ENCODE measurements at regions not wholly inside any gene's neighbourhood (a gene's known extent, or its start where the extent isn't known, plus 50 kb on each side); places are given as distances from the start of the nearest gene placed in this dataset.

- DNase-seq (ENCODE audit: low read depth, low spot score): no peak
- in situ Hi-C loops (cut with HindIII; ENCODE audit: low pct_unique_long_range_greater_than_20kb, low sequenced_read_pairs): no loop called here
These were observed 191.9 kb downstream of the ARL4C start for GRCh38 chr2:234304950-234305349.

- in situ Hi-C loops (cut with HindIII; ENCODE audit: low pct_unique_long_range_greater_than_20kb, low sequenced_read_pairs): no loop called here
- no peak for DNase-seq (ENCODE audit: low read depth, low spot score)
These were observed 194.3 kb downstream of the ARL4C start for GRCh38 chr2:234302664-234302991.

- in situ Hi-C loops (cut with HindIII; ENCODE audit: low pct_unique_long_range_greater_than_20kb, low sequenced_read_pairs): no loop called here
- no peak for DNase-seq (ENCODE audit: low read depth, low spot score)
These were observed 195.7 kb downstream of the ARL4C start for GRCh38 chr2:234300932-234301823.

GRCh38 chr2:234300391-234300925 is 196.4 kb downstream of the ARL4C start:
- in situ Hi-C loops (cut with HindIII; ENCODE audit: low pct_unique_long_range_greater_than_20kb, low sequenced_read_pairs): no loop called here

GRCh38 chr2:234298918-234299317 is 198.0 kb downstream of the ARL4C start:
- in situ Hi-C loops (cut with HindIII; ENCODE audit: low pct_unique_long_range_greater_than_20kb, low sequenced_read_pairs): no loop called here
- DNase-seq (ENCODE audit: low read depth, low spot score): no peak

More at GRCh38 chr2:234300391-234300925, 196.4 kb downstream of the ARL4C start:
- no peak for DNase-seq (ENCODE audit: low read depth, low spot score)

- DNase-seq (ENCODE audit: low read depth, low spot score): no peak
- in situ Hi-C loops (cut with HindIII; ENCODE audit: low pct_unique_long_range_greater_than_20kb, low sequenced_read_pairs): no loop called here
These were observed 199.9 kb downstream of the ARL4C start for GRCh38 chr2:234296991-234297390.

- in situ Hi-C loops (cut with HindIII; ENCODE audit: low pct_unique_long_range_greater_than_20kb, low sequenced_read_pairs): no loop called here
- DNase-seq (ENCODE audit: low read depth, low spot score): peak; percentile 25
These were observed 202.9 kb downstream of the ARL4C start for GRCh38 chr2:234293973-234294372.

- in situ Hi-C loops (cut with HindIII; ENCODE audit: low pct_unique_long_range_greater_than_20kb, low sequenced_read_pairs): no loop called here
- DNase-seq (ENCODE audit: low read depth, low spot score): no peak
These were observed 204.0 kb downstream of the ARL4C start for GRCh38 chr2:234292962-234293243.

- in situ Hi-C loops (cut with HindIII; ENCODE audit: low pct_unique_long_range_greater_than_20kb, low sequenced_read_pairs): no loop called here
- no peak for DNase-seq (ENCODE audit: low read depth, low spot score)
These were observed 204.5 kb downstream of the ARL4C start for GRCh38 chr2:234292205-234292961.

- no peak for DNase-seq (ENCODE audit: low read depth, low spot score)
- in situ Hi-C loops (cut with HindIII; ENCODE audit: low pct_unique_long_range_greater_than_20kb, low sequenced_read_pairs): no loop called here
These were observed 205.1 kb downstream of the ARL4C start for GRCh38 chr2:234291765-234292204.

- in situ Hi-C loops (cut with HindIII; ENCODE audit: low pct_unique_long_range_greater_than_20kb, low sequenced_read_pairs): no loop called here
- DNase-seq (ENCODE audit: low read depth, low spot score): no peak
These were observed 206.2 kb downstream of the ARL4C start for GRCh38 chr2:234290671-234291070.

GRCh38 chr2:234289834-234290590 is 206.9 kb downstream of the ARL4C start:
- peak; percentile 83 for DNase-seq (ENCODE audit: low read depth, low spot score)
- in situ Hi-C loops (cut with HindIII; ENCODE audit: low pct_unique_long_range_greater_than_20kb, low sequenced_read_pairs): no loop called here

GRCh38 chr2:234288974-234289455 is 207.9 kb downstream of the ARL4C start:
- DNase-seq (ENCODE audit: low read depth, low spot score): peak; percentile 82
- in situ Hi-C loops (cut with HindIII; ENCODE audit: low pct_unique_long_range_greater_than_20kb, low sequenced_read_pairs): no loop called here

GRCh38 chr2:234287650-234288049 is 209.2 kb downstream of the ARL4C start:
- DNase-seq (ENCODE audit: low read depth, low spot score): no peak
- in situ Hi-C loops (cut with HindIII; ENCODE audit: low pct_unique_long_range_greater_than_20kb, low sequenced_read_pairs): no loop called here

- DNase-seq (ENCODE audit: low read depth, low spot score): no peak
- in situ Hi-C loops (cut with HindIII; ENCODE audit: low pct_unique_long_range_greater_than_20kb, low sequenced_read_pairs): no loop called here
These were observed 209.9 kb downstream of the ARL4C start for GRCh38 chr2:234286956-234287355.

- DNase-seq (ENCODE audit: low read depth, low spot score): no peak
- in situ Hi-C loops (cut with HindIII; ENCODE audit: low pct_unique_long_range_greater_than_20kb, low sequenced_read_pairs): no loop called here
These were observed 210.7 kb downstream of the ARL4C start for GRCh38 chr2:234286118-234286598.

- in situ Hi-C loops (cut with HindIII; ENCODE audit: low pct_unique_long_range_greater_than_20kb, low sequenced_read_pairs): no loop called here
These were observed 211.3 kb downstream of the ARL4C start for GRCh38 chr2:234285541-234285940.

GRCh38 chr2:234279637-234280036 is 217.2 kb downstream of the ARL4C start:
- in situ Hi-C loops (cut with HindIII; ENCODE audit: low pct_unique_long_range_greater_than_20kb, low sequenced_read_pairs): no loop called here
- no peak for DNase-seq (ENCODE audit: low read depth, low spot score)

More at GRCh38 chr2:234285541-234285940, 211.3 kb downstream of the ARL4C start:
- DNase-seq (ENCODE audit: low read depth, low spot score): no peak
